ENCODE measurements at regions not wholly inside any gene's neighbourhood (a gene's known extent, or its start where the extent isn't known, plus 50 kb on each side); places are given as distances from the start of the nearest gene placed in this dataset.

DNA sequence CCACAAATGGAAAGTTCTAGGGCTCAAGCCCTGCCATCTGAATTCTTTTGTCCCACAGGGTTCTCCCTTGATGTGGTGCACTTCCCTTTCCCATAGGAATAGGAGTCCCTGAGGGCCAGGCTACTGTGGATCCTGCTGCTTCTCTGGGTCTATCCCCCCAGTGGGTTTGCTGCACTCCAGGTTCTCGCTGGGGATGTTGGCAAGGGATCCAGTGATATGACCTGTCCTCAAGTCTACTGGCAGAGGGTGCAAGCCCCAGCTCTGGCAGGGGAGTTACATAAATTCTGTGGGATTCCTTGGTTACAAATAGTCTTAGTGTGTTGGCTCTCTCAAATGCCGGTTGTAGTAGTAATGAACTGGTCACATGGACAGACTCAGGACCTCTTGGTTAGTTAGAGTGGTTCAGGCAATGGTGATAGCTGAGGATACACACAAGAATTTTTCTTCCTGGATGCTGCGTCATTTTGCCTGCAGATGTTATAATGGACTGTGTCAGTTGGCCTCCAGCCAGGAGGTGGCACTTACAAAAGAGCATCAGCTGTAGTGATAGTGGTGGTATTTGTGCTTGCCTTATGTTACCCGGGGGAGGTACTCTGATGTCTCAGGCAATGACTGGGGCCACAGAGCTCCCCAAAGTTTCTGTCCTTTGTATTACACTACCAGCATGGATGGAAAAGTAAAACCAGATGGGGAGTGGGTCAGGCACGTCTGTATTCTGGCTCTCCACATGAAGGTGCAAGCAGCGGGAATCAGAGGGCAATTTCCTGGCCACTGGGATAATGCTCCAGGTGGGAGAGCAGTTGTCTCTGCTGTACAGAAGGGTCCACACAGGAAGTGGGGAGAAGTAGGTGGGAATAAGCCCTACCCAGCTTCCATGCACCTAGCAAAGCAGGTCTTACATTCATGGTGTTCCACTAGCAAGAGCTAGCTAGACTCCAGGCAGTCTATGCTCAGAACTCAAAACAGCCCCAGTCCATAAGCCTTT lies 267.9 kb downstream of the SOX11 start:
- no peak for TF ChIP-seq SIN3A (IDR thresholded peaks at IDR 0.05; ENCODE audit: borderline replicate concordance, insufficient read depth, low read length)
- TF ChIP-seq, protein P1, sequence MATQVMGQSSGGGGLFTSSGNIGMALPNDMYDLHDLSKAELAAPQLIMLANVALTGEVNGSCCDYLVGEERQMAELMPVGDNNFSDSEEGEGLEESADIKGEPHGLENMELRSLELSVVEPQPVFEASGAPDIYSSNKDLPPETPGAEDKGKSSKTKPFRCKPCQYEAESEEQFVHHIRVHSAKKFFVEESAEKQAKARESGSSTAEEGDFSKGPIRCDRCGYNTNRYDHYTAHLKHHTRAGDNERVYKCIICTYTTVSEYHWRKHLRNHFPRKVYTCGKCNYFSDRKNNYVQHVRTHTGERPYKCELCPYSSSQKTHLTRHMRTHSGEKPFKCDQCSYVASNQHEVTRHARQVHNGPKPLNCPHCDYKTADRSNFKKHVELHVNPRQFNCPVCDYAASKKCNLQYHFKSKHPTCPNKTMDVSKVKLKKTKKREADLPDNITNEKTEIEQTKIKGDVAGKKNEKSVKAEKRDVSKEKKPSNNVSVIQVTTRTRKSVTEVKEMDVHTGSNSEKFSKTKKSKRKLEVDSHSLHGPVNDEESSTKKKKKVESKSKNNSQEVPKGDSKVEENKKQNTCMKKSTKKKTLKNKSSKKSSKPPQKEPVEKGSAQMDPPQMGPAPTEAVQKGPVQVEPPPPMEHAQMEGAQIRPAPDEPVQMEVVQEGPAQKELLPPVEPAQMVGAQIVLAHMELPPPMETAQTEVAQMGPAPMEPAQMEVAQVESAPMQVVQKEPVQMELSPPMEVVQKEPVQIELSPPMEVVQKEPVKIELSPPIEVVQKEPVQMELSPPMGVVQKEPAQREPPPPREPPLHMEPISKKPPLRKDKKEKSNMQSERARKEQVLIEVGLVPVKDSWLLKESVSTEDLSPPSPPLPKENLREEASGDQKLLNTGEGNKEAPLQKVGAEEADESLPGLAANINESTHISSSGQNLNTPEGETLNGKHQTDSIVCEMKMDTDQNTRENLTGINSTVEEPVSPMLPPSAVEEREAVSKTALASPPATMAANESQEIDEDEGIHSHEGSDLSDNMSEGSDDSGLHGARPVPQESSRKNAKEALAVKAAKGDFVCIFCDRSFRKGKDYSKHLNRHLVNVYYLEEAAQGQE (IDR thresholded peaks at IDR 0.05; ENCODE audit: insufficient read depth in 1 of 2, low read depth in 2 of 2, low read length in 2 of 2), result no peak

Measured in PFSK-1 (cell line).